ENCODE measurements at regions not wholly inside any gene's neighbourhood (a gene's known extent, or its start where the extent isn't known, plus 50 kb on each side); places are given as distances from the start of the nearest gene placed in this dataset.

- TF ChIP-seq EP300 (IDR thresholded peaks at IDR 0.05) (no peak), CTCF (IDR thresholded peaks at IDR 0.05) (no peak), POLR2A (IDR thresholded peaks at IDR 0.05; ENCODE audit: low read depth) (no peak)
Observed at GRCh38 chr13:64158908-64159307, 2743.3 kb upstream of the PCDH20 start.

Measured in esophagus muscularis mucosa (tissue), 4 donors.